HFFc6 (cell line): ENCODE measurements at regions not wholly inside any gene's neighbourhood (a gene's known extent, or its start where the extent isn't known, plus 50 kb on each side); places are given as distances from the start of the nearest gene placed in this dataset.
"Not testable (repeated sequence)": the region's sequence is repeated elsewhere in the genome, so short reads cannot be mapped to it uniquely, and the experiment has no call there.

ENCODE experiments used
- DNase-seq: peaks from one replicate; pipeline ENCODE4 v3.0.0-alpha.2; 2018
- H3K27ac Mint-ChIP-seq: 2 replicates; pipeline ENCODE4 v1.8.0; 2020; ENCODE audit warnings: mild to moderate bottlenecking, mixed read lengths
- H3K27me3 Mint-ChIP-seq: 2 replicates; pipeline ENCODE4 v1.8.0; 2021; ENCODE audit warnings: mild to moderate bottlenecking, moderate library complexity, mixed read lengths; ENCODE audit not compliant: insufficient read depth
- H3K36me3 Mint-ChIP-seq: 2 replicates; pipeline ENCODE4 v1.8.0; 2021; ENCODE audit warnings: low read depth, mixed read lengths
- H3K4me1 Mint-ChIP-seq: 2 replicates; pipeline ENCODE4 v1.8.0; 2020; ENCODE audit warnings: low read depth, mixed read lengths
- H3K4me3 Mint-ChIP-seq: 2 replicates; pipeline ENCODE4 v1.8.0; 2020; ENCODE audit warnings: mild to moderate bottlenecking, moderate library complexity, mixed read lengths
- H3K9me3 Mint-ChIP-seq: 2 replicates; pipeline ENCODE4 v1.8.0; 2020; ENCODE audit warnings: mild to moderate bottlenecking, mixed read lengths
- TF ChIP-seq, protein P1 (sequence below): fragments of 200-600 bp; sonication (generic); IDR thresholded peaks from 2 replicates; pipeline ENCODE4 v1.5.0; 2021; ENCODE audit warnings: antibody characterized with exemption, mild to moderate bottlenecking

- H3K4me1 Mint-ChIP-seq: no peaks in the 10 kb centered on the region
- TF ChIP-seq, protein P1, sequence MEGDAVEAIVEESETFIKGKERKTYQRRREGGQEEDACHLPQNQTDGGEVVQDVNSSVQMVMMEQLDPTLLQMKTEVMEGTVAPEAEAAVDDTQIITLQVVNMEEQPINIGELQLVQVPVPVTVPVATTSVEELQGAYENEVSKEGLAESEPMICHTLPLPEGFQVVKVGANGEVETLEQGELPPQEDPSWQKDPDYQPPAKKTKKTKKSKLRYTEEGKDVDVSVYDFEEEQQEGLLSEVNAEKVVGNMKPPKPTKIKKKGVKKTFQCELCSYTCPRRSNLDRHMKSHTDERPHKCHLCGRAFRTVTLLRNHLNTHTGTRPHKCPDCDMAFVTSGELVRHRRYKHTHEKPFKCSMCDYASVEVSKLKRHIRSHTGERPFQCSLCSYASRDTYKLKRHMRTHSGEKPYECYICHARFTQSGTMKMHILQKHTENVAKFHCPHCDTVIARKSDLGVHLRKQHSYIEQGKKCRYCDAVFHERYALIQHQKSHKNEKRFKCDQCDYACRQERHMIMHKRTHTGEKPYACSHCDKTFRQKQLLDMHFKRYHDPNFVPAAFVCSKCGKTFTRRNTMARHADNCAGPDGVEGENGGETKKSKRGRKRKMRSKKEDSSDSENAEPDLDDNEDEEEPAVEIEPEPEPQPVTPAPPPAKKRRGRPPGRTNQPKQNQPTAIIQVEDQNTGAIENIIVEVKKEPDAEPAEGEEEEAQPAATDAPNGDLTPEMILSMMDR: no peak
Observed at GRCh38 chr9:115832031-115832430, 321.6 kb upstream of the PAPPA start.

DNA sequence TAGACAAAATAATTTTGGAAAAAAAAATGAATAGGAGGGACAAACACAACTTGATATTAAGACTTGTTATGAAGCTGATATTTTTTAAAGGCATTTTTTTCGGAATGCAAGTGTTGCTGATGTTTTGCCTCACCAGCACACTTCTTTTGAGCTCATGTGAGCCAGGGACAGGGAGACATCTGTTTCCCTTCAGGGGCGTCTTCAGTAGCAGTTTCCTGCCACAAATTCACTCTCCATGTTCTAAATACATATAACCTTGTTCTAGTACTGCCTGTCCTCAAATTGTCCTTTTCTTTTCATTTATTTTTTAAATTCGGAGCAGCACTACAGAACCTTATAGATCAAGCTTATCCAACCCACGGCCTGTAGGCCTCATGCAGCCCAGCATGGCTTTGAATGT, 316.0 kb upstream of the PAPPA start:
- no peaks in the 10 kb centered on the region for H3K27me3 Mint-ChIP-seq
- H3K9me3 Mint-ChIP-seq: no peaks in the 10 kb centered on the region
- no peak overlapping the region for H3K4me3 Mint-ChIP-seq
- H3K4me1 Mint-ChIP-seq: no peaks in the 10 kb centered on the region
- H3K36me3 Mint-ChIP-seq: no peaks in the 10 kb centered on the region
- no peak for DNase-seq
- no peak overlapping the region for H3K27ac Mint-ChIP-seq
- TF ChIP-seq, protein P1: no peak

More at GRCh38 chr9:115832031-115832430, 321.6 kb upstream of the PAPPA start:
- Mint-ChIP-seq H3K4me3 (no peak overlapping the region), H3K9me3 (no peaks in the 10 kb centered on the region), H3K27ac (no peak overlapping the region), H3K27me3 (peaks cover 1% of the 10 kb centered on the region; the same call in 1 of the 2 replicates), H3K36me3 (no peaks in the 10 kb centered on the region)
- no peak for DNase-seq

- no peak overlapping the region for H3K4me3 Mint-ChIP-seq
- H3K4me1 Mint-ChIP-seq: no peaks in the 10 kb centered on the region
- no peaks in the 10 kb centered on the region for H3K9me3 Mint-ChIP-seq
- no peaks in the 10 kb centered on the region for H3K36me3 Mint-ChIP-seq
- H3K27me3 Mint-ChIP-seq: no peaks in the 10 kb centered on the region
- no peak for DNase-seq
- TF ChIP-seq, protein P1: no peak
- H3K27ac Mint-ChIP-seq: no peak overlapping the region
Observed at GRCh38 chr9:115838417-115838816, 315.2 kb upstream of the PAPPA start.

- not testable (repeated sequence) for H3K4me3 Mint-ChIP-seq, H3K27me3 Mint-ChIP-seq, DNase-seq, H3K27ac Mint-ChIP-seq, H3K9me3 Mint-ChIP-seq, H3K36me3 Mint-ChIP-seq
- peaks cover 25% of the 10 kb centered on the region for H3K4me1 Mint-ChIP-seq
Observed at GRCh38 chr9:115844433-115844832, 309.2 kb upstream of the PAPPA start.

DNA sequence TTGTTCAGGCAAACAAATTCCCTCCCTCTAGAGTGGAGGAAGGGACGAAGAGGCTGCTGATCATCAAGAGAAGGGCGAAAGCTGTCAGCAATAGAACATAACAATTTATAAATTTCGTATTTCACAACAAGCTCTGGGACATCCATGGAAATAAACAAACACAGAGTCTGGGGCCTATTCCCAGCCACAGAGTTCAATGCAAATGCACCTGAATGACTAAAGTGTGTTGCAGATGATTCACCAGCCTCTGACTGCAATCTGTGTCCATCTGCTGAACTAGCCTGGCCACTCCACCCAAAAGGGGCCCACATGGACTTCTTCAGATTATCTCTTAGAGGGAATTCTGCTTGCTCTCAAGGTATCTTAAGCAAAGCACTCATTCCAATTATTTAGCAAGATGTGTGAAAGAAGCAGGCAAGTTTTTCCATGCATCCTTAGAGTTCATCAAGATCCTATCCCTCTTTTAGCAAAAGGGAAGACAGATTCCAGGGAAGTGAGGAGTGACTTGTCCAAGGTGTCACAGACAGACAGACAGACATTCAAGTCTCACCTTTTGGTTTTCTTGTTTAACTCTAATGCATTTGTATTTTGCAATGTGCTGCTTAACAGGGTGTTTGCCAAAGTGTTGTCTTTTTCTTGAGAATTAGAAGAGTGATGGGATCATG, 307.8 kb upstream of the PAPPA start:
- Mint-ChIP-seq H3K27me3 (no peaks in the 10 kb centered on the region), H3K4me1 (peaks cover 38% of the 10 kb centered on the region), H3K9me3 (no peaks in the 10 kb centered on the region), H3K27ac (no peak overlapping the region), H3K4me3 (no peak overlapping the region), H3K36me3 (no peaks in the 10 kb centered on the region)
- peak; percentile 54 for DNase-seq
- TF ChIP-seq, protein P1: no peak

GRCh38 chr9:115847216-115847615, 306.4 kb upstream of the PAPPA start:
- H3K4me1 Mint-ChIP-seq: peaks cover 45% of the 10 kb centered on the region
- H3K27ac Mint-ChIP-seq: no peak overlapping the region
- no peaks in the 10 kb centered on the region for H3K9me3 Mint-ChIP-seq
- DNase-seq: peak; percentile 35
- no peaks in the 10 kb centered on the region for H3K27me3 Mint-ChIP-seq
- TF ChIP-seq, protein P1: no peak
- H3K36me3 Mint-ChIP-seq: no peaks in the 10 kb centered on the region
- no peak overlapping the region for H3K4me3 Mint-ChIP-seq
